ENCODE measurements at regions not wholly inside any gene's neighbourhood (a gene's known extent, or its start where the extent isn't known, plus 50 kb on each side); places are given as distances from the start of the nearest gene placed in this dataset.

DNA sequence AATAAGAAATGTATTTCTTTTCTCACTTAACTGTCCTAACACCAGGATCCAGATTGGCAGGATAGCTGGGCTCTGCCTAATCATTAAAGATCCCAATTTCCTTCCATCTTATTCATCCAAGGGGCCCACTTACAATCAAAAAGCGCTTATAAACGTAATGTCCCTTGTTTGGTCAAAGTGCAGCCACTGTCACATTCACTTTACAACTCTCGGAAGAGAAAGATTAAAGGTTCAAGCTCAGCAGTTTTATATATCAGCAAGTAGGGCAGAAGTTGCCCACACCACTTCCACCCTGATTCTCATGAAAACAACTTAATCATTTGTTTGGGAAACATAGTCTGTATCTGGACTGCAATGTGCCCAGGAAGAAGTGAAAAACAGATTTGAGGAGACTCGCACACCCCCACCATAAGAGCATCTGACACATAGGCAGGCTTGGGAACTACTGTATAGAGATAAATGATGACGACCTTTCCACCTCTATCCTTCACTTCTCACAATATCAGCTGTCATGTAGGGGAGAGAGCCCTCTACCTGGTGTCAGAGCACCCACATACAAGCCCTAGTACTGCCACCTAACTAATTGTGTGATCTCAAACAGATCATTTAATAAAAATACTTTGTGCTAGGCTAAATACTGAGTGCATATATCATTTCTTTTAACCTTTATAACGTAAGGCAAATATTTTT is 80.8 kb downstream of the CAPZA3 start:
- ATAC-seq (no peak), DNase-seq (no peak)
- Histone ChIP-seq H3K27me3 (no peaks in the 10 kb centered on the region), H3K27ac (no peak overlapping the region), H3K9me3 (no peaks in the 10 kb centered on the region), H3K4me3 (no peak overlapping the region), H3K4me1 (no peaks in the 10 kb centered on the region), H3K36me3 (no peaks in the 10 kb centered on the region)
- TF ChIP-seq, protein P1, sequence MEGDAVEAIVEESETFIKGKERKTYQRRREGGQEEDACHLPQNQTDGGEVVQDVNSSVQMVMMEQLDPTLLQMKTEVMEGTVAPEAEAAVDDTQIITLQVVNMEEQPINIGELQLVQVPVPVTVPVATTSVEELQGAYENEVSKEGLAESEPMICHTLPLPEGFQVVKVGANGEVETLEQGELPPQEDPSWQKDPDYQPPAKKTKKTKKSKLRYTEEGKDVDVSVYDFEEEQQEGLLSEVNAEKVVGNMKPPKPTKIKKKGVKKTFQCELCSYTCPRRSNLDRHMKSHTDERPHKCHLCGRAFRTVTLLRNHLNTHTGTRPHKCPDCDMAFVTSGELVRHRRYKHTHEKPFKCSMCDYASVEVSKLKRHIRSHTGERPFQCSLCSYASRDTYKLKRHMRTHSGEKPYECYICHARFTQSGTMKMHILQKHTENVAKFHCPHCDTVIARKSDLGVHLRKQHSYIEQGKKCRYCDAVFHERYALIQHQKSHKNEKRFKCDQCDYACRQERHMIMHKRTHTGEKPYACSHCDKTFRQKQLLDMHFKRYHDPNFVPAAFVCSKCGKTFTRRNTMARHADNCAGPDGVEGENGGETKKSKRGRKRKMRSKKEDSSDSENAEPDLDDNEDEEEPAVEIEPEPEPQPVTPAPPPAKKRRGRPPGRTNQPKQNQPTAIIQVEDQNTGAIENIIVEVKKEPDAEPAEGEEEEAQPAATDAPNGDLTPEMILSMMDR (IDR thresholded peaks at IDR 0.05), result no peak
- intact Hi-C loops (cut with DNase I), result no loop called here

DNA sequence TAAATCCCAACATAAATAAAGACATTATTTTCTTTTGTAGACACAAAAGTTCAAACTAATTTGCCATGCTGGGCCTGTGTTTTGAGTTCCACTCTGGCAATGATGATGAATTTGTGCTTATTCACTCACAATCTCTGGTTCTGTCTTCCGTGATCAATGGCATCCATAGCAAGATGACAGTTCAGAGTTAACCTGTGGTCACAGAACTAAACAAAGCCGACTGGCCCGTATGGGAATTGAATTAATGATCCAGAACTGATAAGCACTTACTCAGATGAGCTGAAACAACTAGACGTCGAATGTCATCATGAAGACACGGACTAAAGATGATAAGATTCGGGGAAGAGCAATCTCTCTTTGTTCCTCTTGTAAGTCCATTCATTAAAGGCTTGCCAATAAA is 81.6 kb downstream of the CAPZA3 start:
- Histone ChIP-seq H3K4me3 (no peak overlapping the region), H3K4me1 (no peaks in the 10 kb centered on the region), H3K9me3 (no peaks in the 10 kb centered on the region), H3K27ac (no peak overlapping the region), H3K36me3 (no peaks in the 10 kb centered on the region), H3K27me3 (no peaks in the 10 kb centered on the region)
- intact Hi-C loops (cut with DNase I), result no loop called here
- ATAC-seq (no peak), DNase-seq (no peak)
- TF ChIP-seq, protein P1 (IDR thresholded peaks at IDR 0.05), result no peak

DNA sequence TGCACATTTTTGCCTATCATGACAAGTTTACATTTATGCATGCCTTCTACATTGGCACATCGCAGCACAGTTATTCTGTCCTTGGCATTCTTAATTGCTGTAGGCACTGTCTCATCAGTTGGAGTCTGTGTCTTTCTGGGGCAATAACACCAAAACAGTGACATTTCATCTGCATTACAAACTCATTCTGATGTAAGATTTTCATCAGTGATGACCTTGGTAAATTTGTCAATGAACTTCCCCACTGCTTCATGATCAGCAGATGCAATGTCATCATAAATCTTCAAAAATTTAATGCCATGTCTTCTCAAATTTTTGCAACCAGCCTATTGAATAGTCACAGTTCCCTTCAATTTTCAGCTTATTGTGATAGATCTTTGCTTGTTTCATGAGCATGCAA is 85.5 kb downstream of the CAPZA3 start:
- intact Hi-C loops (cut with DNase I), result no loop called here

DNA sequence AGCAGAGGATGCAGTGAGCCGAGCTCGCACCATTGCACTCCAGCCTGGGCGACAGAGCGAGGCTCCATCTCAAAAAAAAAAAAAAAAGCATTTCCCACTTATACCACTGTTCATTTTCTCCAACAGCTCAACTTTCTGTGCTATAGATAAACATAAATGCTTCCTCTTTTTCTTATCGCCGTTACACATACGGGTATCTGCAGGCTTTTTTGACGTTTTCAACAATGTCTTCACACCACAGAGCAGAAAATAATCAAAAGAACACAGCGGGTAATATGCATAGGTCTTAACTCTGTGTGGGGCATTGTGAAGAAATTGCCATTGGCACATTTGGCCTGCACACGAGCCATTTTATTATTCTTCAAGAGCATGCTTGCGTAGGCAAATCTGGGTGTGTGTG is 86.4 kb downstream of the CAPZA3 start:
- Histone ChIP-seq H3K27ac (no peak overlapping the region), H3K9me3 (peaks cover 0 to 5% of the 10 kb centered on the region in 2 donors), H3K4me1 (no peaks in the 10 kb centered on the region), H3K36me3 (no peaks in the 10 kb centered on the region), H3K27me3 (no peaks in the 10 kb centered on the region), H3K4me3 (no peak overlapping the region)
- ATAC-seq (no peak), DNase-seq (no peak)
- TF ChIP-seq, protein P1 (IDR thresholded peaks at IDR 0.05), result no peak
- intact Hi-C loops (cut with DNase I), result no loop called here

More for the DNA sequence above, 85.5 kb downstream of the CAPZA3 start:
- DNase-seq (no peak), ATAC-seq (no peak)
- Histone ChIP-seq H3K27ac (no peak overlapping the region), H3K4me1 (no peaks in the 10 kb centered on the region), H3K36me3 (no peaks in the 10 kb centered on the region), H3K27me3 (no peaks in the 10 kb centered on the region), H3K9me3 (no peaks in the 10 kb centered on the region), H3K4me3 (no peak overlapping the region)
- TF ChIP-seq, protein P1 (IDR thresholded peaks at IDR 0.05), result no peak

DNA sequence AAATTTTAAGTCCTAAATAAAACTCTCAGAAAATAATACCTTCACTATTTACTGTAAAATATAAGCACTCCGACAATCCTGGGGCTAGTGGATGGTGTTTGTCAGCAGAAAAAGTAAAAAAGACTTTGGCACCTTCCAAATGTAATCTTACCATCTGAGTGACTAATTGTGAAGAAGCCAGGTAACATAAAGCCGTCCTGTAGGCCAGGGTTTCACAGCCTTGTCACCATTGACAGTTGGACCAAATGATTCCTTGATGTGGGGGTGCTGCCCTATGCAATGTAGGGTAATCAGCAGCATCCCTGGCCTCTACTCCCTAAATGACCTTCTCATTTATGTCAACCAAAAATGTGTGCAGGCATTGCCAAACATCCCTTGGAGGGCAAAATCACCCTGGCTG is 87.2 kb downstream of the CAPZA3 start:
- H3K9me3 ChIP-seq, result peaks cover 0 to 10% of the 10 kb centered on the region in 2 donors
- DNase-seq (no peak), ATAC-seq (no peak)
- H3K36me3 ChIP-seq, result no peaks in the 10 kb centered on the region
- no peak overlapping the region for H3K27ac ChIP-seq
- intact Hi-C loops (cut with DNase I), result no loop called here
- no peak overlapping the region for H3K4me3 ChIP-seq
- TF ChIP-seq, protein P1 (IDR thresholded peaks at IDR 0.05), result no peak
- no peaks in the 10 kb centered on the region for H3K4me1 ChIP-seq
- no peaks in the 10 kb centered on the region for H3K27me3 ChIP-seq
